Glomerular visceral epithelial cell (primary cell): ENCODE measurements at regions not wholly inside any gene's neighbourhood (a gene's known extent, or its start where the extent isn't known, plus 50 kb on each side); places are given as distances from the start of the nearest gene placed in this dataset.

Source experiments
- DNase-seq: peaks from one replicate; pipeline ENCODE4 v3.0.0-alpha.2; 2016; ENCODE audit errors: extremely low spot score

DNA sequence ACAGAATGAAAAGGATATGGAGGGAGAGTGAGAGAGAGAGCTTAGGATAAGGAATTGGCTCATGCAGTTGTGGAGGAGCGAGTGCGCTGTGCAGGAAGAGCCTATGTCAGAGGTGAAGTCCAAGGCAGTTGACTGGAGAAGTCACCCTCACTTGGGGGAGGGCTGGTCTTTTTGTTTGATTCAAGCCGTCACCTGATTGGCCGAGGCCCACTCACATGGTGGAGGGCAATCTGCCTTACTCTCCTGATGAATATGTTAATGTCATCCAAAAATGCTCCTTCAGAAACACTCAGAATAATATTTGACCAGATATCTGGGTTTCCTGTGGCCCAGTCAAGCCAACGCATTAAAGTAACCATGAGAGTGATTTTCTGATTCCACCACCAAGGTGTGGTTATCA, 131.7 kb downstream of the KATNIP start:
- DNase-seq: no peak

DNA sequence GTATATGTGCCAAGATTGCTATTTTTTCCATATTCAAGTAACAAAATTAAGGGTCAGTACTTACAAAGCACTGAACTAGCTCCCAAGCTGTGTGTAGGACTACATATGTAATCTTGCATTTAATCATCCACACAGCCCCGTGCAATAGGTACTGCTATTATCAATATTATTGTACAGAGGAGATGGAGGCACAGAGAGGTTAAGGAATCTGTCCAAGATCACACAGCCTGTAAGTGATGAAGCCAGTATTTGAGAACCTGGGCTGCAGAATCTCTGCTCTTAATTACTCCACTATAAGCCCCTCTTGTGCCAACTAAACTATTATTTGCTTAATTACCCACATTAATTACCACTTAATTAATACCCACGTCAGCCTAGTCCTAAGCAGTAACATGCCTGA, 134.1 kb downstream of the KATNIP start:
- DNase-seq: no peak

DNA sequence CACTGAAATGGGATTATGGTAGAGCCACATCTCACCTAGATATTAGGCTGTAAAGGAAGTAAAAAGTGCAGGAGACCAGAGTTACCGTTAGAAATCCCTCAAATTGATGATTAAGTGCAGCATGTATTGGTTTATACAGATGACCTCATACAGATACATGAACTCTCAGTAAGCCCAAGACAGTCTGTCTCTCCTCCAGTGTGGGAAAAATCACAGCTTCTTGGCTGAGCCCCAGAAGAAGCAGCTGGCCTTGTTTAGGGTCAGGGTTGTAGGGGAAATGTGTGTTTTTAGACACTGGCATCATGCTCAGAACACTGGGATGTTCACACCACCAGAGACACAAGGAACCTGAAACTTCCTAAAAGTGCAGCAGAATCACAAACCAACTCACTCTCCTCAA, 135.9 kb downstream of the KATNIP start:
- no peak for DNase-seq

DNA sequence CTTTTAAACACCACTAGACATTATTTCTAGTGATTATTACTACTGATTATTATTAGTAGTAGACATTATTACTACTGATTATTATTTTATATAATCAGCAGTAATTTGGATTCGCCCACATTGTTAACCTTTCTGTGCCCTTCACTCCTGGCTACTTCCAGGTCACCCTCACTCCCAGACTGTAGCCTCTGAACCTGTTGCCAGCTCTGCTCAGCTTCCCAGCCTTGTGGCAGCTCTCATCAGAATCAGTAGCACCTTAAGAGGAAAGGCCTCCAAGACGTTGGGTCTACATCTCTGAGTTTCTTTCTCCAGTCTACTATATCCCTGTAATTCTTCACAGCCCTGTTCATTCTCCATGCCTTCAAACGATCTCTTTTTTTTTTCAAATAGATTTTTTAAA, 137.0 kb downstream of the KATNIP start:
- DNase-seq: no peak

DNA sequence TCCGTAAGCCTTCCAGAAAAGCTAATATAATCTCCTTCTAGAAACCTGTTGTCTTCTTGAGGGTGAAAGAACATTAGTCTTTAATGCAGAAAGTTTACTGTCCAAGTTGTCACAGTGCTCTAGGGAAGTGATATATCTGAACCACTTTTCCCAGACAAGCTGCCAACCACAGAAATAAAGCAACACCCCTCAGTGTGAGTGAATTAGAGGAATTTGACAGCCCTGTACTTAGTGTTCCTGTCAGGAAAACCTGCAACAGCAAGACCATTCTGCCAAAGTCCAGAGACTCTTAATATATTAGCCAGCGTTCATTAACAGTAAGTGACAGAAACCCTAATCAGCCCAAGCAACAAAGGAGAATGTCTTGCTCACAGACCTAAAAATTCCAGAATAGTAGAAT, 137.7 kb downstream of the KATNIP start:
- DNase-seq: no peak

DNA sequence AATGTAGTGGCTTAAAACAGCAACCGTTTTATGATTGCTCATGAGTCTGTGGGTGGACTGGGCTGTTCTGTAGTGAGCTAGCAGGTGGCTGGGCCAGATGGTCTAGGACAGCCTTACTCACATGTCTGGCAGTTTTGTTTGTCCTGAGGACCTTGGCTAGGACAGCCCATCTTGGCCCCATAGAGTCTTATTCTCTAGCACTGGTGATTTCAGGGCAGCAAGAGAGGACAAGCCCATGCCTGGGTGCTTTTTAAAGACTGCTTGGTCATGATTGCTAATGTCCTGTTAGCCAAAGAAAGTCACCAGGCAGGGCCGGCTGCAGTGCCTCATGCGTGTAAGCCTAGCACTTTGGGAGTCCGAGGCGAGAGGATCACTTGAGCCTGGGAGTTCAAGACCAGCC, 139.8 kb downstream of the KATNIP start:
- no peak for DNase-seq

DNA sequence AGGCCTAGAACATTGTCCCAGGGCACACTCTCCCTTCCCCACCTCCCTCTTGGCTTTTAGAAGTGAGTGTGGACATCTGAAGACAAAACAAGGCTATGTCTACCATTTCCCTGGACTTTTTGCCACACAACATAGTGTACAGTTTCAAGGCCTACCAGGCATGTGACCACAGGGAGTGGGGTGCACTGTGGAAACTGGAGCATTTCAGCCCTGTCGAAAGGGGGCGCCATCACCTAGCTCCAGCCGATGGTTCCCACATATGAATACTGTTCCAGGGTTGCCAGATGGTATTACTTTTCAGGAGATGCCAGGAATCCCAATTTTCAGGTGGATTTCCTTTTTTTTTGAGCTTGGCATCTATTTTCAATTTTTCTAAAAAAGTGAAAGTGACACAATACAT, 140.7 kb downstream of the KATNIP start:
- DNase-seq: peak; percentile 40

DNA sequence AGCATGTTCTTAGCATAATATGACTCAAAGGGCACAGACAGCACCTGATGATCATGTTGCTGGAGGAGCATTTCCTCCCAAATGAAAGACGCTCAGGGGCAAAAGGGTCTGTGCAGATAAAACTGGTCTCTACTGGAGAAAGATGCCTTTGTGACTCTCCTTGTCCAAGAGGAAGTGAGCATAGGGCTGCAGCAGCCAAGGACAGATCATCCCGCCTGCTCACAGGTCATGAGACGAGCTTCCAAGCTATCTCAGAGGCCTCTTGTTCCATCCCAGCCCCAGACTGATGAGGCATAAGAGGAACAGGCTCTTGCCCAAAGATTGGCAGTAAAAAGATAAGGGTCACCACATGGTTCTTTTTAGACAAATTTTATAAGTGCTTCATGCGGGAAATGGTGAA, 141.8 kb downstream of the KATNIP start:
- DNase-seq: no peak

DNA sequence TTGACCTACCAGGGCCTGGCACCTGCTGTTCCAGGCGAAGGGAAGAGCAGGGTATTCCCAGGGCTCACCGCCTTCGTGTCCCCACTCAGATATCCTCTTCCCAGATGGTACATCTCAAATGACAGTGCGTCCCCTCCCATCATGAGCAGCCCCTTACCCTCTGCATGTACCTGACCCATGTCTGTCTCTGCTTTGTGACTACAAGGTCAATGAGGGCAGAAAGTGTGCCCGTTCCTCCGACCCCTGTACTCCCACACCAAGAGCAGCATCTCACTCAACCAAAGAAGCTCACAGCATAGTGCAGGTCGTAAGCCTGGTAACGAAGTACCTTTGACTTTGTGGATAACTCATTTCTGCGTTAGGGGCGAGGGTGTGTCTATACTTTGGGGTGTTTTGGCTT, 142.6 kb downstream of the KATNIP start:
- no peak for DNase-seq

DNA sequence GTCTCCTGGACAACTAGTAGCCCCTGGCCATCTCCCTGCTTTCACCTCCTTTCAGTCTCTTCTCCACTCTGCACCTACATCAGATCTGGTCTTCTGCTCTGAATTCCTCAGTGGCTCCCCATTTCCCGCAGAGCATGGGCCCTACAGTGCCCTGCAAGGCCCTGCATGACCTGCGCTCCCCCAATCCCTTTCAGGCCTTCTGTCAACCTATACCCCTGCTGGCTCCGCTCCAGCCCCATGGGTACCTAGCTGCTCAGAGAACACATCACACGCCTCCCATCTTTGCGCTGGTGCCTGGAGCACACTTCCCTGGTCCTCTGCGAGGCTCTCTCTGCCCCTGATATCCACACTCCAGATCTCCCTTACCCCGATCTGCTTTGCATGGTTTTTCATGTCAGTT, 145.2 kb downstream of the KATNIP start:
- no peak for DNase-seq

DNA sequence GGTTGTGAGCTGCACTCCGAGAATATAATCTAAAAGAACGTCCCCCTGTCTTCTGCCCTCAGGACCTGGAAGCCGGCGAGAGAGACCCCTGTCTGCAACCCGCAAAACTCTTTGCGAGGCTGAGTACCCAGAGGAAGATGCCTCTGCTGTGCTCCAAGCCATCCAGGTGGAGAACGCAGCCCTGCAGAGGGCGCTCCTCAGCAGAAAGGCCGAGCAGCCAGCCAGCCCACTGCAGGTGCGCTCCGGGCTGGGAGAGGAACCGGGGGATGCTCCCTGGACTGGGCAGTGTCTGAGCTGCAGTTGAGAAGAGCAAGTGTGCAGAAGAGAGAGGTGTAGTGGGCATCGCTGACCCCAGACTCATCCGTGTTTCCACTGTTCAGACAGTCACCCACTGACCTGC, 148.3 kb downstream of the KATNIP start:
- DNase-seq: no peak

DNA sequence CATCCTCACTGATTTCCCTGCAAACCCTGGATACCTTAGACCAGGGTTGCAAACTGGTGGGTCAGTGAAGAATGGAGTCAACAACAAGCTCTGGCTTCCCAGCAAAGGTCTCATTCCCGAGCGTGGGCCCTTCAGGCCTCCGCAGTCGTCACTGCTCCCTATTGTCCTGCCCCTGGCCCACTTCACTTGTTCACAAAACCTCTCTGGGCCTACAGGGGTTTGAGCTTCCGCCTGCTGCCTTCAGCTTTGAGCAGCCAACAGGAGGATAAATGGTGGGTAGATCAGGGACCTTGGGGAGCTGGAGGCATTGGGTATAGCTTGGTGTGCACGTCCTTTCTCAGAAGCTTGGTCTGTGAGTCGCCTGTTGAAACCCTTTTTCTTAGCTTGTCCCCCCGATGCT, 148.8 kb downstream of the KATNIP start:
- no peak for DNase-seq

DNA sequence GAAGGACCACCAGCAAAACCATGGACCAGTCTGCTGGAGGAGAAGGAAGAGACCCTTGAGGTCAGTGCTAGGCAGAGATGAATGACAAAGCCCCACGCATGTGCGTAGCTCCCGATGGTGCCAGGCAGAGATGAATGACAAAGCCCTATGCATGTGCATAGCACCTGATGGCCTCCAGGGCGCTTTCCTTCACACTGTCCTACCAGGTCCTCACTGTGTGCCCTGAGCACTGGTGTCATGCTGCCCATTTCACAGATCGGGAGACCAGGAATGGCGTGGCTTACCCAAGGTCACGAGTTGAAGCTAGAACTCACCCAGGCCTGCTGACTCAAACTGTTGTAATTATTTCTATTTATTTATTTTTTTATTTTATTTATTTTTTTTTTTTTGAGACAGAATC, 149.6 kb downstream of the KATNIP start:
- DNase-seq: no peak

DNA sequence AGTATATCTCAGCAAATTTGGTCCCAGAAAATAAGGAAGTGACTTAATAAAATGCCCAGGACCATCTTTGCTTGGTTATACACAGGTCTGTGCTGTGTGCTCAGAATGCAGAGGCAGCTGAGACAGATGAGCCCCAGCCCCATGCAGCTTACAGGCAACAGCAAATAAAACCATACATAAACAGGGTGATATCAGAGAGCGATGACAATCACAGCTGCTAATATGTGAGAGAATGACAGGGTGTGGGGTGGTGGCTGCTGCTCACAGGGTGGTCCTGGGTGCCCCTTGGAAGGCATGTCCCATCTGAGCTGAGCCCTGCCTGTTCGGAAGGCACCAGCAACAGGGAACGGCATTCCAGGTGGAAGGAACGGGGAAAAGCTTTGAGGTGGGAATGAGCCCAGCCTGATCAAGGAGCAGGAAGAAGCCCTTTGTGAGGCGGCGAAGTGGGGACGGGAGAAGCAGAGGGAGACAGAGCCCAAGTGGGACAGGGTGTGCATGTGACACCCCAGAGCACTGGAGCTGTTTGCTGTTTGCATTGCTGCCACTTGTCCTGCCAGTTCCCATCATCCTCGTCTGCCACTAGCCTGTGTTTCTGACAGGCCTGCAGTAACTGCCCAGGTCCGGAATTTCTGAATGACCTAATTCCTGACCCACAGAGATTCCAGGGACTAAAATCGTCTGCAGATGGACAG, 150.5 kb downstream of the KATNIP start:
- no peak for DNase-seq

DNA sequence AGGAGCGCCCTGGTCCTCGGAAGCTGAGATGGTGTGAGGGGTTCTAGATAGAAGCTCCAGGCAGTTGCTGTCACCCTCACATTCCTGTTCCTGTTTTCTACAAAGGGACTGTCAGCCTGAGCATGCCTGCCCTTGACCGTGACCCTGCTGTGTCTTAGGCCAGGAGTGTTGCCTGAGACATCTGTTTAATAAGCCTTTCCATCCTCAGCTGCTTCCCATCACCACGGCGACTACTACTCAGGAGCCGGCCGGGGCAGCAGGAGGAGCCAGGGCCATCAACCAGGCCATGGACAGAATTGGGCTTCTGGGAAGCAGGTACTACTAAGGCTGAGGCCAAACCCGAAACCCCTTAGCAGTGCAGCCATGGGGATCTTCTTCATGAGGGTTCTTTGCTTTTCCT, 151.4 kb downstream of the KATNIP start:
- no peak for DNase-seq

DNA sequence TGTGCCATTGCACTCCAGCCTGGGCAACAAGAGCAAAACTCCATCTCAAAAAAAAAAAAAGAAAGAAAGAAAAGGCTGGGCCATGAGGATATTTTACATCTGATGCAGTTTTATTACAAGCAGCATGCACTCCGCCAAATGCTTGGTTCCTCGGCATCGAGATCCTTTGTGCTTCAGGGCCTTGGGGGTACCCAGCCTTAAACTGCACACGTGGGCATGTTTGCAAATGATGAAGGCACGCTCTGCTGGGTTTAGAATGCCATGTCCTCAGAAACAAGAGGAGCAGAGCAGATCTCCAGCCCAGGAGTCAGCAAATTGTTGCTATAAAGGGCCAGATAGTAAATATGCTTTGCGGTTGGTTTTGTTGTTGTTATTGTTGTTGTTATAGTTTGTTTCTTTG, 153.2 kb downstream of the KATNIP start:
- DNase-seq: no peak

DNA sequence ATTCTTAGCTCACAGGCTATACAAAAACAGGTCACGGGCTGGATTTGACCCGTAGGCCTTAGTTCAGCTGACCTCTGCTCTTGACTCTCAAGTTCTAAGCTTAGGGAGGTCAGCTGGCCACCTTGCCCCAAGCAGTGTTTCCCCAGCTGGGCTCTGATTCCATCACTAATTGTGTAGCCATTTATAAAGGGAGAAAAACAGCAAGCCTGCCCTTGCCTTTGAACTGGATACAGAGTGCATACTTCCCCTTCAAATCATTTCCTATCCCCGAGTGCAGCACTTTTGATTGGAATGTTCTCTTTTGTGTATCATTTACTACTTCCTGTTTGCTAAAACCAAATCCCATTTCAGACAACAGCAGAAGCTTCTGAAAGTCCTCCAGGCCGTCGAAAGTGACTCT, 153.6 kb downstream of the KATNIP start:
- no peak for DNase-seq

DNA sequence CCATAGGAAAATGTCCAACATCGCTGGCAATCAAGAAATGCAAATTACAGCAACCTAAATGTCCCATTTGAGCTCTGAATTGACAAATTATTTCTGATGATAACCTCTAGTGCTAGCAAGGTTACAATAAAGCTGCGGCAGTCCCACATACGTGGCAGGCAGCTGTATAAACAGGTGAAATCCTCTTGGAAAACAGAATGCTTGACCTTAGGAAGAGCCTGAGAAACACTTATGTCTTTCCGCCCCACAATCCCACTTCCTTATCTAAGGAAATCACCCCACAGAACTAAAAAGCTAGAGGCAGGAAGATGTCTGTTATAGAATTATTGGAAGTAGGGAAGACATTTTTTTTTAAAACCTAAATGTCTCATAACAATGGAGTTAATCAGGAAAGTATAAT, 154.3 kb downstream of the KATNIP start:
- DNase-seq: no peak

DNA sequence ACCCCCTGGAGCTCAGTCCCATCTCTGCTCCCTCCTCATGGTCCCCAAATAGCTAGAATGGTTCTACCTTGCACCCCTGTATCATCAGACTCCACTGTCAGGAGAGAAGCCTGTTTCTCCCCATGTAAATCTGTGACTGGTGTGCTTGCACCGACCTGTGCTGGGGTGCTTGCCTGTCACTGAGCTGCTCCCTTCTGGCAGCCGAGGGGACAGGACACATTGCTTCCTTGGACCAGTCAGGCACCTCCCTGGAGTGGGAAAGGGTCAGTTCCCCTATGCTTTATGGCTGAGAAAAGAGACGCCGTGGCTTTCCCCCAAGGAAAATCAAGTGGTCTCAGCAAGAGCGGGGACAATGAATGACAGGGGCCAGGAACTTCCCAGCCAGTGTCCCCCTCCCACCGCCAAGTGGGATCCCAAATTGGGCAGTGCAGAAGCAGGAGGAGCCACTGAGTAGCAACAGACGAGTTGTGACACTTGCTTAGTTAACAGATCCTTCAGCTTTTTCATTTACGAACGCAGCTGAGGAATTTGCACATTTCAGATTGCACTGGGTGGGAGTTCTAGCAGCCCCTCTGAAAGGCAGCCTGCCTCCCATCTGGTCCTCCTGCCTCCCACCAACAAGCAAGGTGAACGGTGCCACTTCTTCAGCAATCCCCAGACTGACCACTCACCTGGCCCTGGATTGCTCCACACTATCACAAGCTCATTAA, 156.4 kb downstream of the KATNIP start:
- no peak for DNase-seq

DNA sequence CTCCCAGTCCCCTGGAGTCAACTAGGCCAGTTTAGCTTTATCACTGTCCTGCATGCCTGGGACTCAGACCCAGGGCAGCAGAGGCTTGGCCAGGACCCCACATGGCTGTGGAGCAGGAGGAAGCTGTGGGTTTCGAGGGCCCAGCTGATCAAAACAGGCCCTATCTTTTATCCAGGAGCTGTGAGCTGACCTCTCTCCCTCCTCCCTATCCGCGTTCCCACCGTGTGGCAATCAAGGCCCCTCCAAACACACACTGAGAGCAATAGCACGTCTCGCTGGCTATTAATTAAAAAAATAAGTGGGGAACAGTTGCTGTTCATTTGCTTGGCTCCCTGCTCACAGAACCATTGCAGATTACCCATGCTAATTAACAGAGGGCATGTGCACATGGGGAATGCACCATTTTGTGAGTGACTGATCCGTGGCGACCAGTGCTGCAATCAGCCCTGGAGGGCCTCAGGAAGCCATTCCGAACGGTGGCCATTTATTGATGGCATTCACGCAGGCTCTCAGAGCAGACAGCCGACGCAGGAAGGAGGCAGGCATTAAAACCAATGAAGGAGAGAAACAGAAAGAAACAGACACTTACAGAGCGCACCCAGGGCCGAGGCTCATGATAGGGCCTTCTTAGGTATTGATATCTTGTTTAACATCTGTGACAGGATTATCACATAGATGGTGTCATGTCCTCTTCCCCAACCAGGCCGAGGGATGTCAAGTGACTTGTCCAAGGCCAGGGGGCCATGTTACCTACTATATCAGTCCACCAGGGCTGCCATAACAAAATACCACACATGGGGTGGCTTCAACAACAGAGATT, 157.1 kb downstream of the KATNIP start:
- DNase-seq: no peak

DNA sequence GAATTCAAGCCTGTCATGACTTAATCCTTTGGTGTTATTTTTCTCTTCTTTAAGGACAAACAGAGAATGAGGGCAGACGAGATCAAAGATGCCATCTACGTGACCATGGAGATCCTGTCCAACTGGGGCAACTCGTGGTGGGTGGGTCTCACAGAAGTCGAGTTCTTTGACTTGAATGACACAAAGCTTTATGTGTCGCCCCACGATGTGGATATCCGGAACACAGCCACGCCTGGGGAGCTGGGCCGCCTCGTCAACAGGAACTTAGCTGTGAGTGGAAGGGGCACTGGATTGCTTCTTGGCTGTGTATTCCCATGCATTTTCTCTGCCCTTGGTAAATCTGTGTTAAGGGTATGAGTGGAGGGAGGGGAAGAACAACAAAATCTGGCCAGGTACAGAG, 158.7 kb downstream of the KATNIP start:
- DNase-seq: no peak

DNA sequence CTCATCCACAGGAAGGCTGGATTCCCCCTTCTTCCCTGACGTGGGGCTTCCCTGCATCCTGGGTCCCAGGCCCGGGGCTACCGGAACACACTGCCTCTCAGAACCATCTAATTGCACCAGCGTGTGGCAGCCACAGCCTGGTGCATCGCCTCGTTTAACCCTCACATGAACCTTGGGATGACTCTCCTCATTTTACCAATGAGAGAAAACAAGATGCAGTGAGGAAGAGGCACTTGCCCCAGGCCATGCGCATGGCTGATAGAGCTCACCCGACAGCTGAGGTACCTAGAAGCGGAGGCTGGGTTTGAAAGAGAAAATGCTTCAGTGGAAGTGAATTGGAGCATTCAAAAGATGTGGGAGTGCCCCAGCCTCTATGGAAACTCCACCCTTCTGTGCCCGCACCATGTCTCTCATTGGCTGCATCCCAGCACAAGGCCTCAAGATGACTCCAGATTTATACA, 162.3 kb downstream of the KATNIP start:
- no peak for DNase-seq

DNA sequence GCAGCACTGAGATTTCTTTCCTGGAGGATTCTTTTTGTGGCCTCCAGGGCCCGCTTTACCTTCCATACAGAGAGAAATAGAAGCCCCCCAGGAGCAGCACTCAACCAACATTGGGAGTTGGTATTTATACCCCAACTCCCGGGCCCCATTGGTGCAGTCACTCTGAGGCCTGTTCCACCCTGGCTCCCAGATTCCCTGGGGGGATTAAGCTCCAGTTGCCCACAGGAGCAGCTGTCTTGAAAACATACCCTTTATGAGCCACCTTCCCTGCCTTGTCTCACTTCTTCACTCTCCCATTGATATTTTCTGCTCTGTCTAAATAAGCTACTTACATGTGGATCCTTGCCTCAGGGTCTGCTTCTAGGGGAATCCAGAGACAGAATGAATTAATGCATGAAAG, 167.8 kb downstream of the KATNIP start:
- no peak for DNase-seq
